Ureter (tissue), 1 donor: ENCODE measurements at regions not wholly inside any gene's neighbourhood (a gene's known extent, or its start where the extent isn't known, plus 50 kb on each side); places are given as distances from the start of the nearest gene placed in this dataset.
"Not testable (repeated sequence)": the region's sequence is repeated elsewhere in the genome, so short reads cannot be mapped to it uniquely, and the experiment has no call there.

Experiments
- DNase-seq: peaks from one replicate; pipeline ENCODE4 v3.0.0-alpha.2; 2020; ENCODE audit warnings: low spot score
- donor health status: DM: yes; HTN: yes; CAD: no.

- DNase-seq: no peak
Observed at GRCh38 chr16:64304396-64304795, 817.5 kb downstream of the CDH11 start.

GRCh38 chr16:64297863-64298600 lies 823.8 kb downstream of the CDH11 start:
- DNase-seq: no peak

- no peak for DNase-seq
Observed at GRCh38 chr16:64295466-64295865, 826.4 kb downstream of the CDH11 start.

GRCh38 chr16:64292953-64293352 lies 828.9 kb downstream of the CDH11 start:
- DNase-seq: no peak

- no peak for DNase-seq
Observed at GRCh38 chr16:64292161-64292560, 829.7 kb downstream of the CDH11 start.

- no peak for DNase-seq
Observed at GRCh38 chr16:64290461-64290860, 831.4 kb downstream of the CDH11 start.

- no peak for DNase-seq
Observed at GRCh38 chr16:64287655-64288528, 834.0 kb downstream of the CDH11 start.

GRCh38 chr16:64282181-64282580 lies 839.7 kb downstream of the CDH11 start:
- no peak for DNase-seq

GRCh38 chr16:64280317-64280716 lies 841.5 kb downstream of the CDH11 start:
- DNase-seq: no peak

- no peak for DNase-seq
Observed at GRCh38 chr16:64278196-64278595, 843.7 kb downstream of the CDH11 start.

GRCh38 chr16:64276646-64277045 lies 845.2 kb downstream of the CDH11 start:
- DNase-seq: no peak

- no peak for DNase-seq
Observed at GRCh38 chr16:64272028-64272427, 849.8 kb downstream of the CDH11 start.

GRCh38 chr16:64269756-64270155 lies 852.1 kb downstream of the CDH11 start:
- no peak for DNase-seq

GRCh38 chr16:64265756-64266155 lies 856.1 kb downstream of the CDH11 start:
- DNase-seq: no peak

GRCh38 chr16:64260631-64261401 lies 861.0 kb downstream of the CDH11 start:
- DNase-seq: not testable (repeated sequence)

- DNase-seq: no peak
Observed at GRCh38 chr16:64254443-64255367, 867.2 kb downstream of the CDH11 start.

- DNase-seq: no peak
Observed at GRCh38 chr16:64253525-64253924, 868.3 kb downstream of the CDH11 start.

GRCh38 chr16:64253096-64253495 lies 868.8 kb downstream of the CDH11 start:
- no peak for DNase-seq

GRCh38 chr16:64251742-64252141 lies 870.1 kb downstream of the CDH11 start:
- no peak for DNase-seq

- DNase-seq: no peak
Observed at GRCh38 chr16:64250866-64251265, 871.0 kb downstream of the CDH11 start.

- DNase-seq: no peak
Observed at GRCh38 chr16:64242492-64242891, 879.4 kb downstream of the CDH11 start.
